ENCODE measurements at regions not wholly inside any gene's neighbourhood (a gene's known extent, or its start where the extent isn't known, plus 50 kb on each side); places are given as distances from the start of the nearest gene placed in this dataset.

DNA sequence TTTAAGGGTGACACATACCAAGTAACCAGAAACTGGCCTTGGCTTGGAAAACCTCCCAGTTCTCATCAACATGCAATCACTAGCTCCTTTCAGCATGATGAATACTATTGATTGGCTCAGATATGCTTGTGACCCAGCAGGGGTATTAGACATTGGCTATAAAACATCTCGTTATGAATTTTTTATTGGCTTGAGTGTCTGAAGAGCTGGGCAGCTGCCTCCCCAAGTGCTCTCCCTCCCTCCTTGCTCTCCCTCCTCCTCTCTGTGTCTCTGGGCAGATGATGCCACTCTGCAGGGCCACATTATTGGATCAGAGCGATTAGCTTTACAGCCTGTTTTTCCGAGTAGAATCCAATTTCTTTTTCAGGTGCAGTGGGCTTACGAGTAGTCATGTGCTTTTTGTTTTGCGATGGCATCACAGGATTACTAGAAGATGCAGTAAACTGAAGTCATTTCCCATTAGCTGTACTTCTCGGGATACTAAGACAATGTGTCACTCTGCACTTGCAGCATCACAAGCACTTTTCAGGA is 79.3 kb upstream of the ATF3 start:
- DNase-seq (ENCODE audit: insufficient read length) (no peak), FAIRE-seq (no peak)
- no peak for TF ChIP-seq POLR2AphosphoS5 (IDR thresholded peaks at IDR 0.05; ENCODE audit: low read depth, low read length)
- TF ChIP-seq TAF1 (IDR thresholded peaks at IDR 0.05; ENCODE audit: borderline replicate concordance, low read depth, low read length) = no peak
- TF ChIP-seq POLR2A (IDR thresholded peaks at IDR 0.05; ENCODE audit: low read depth, low read length) = no peak

DNA sequence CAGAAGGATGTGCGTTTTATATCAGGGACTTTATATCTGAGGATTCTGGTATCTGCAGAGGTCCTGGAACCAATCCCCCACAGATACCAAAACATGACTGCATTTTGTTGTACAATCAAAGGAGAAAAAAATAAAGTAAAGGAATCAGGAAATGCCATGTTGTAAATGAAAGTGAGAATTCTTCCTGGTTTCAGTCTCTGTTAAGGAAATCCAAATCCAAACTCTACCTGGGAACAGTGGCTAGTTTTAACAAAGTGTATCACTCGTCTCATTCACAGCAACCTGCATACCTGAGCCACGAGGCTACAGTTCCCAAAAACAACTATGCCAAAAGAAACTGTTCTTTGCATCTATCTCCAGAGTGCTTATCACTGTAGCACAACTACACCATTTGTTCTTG is 77.3 kb upstream of the ATF3 start:
- FAIRE-seq (no peak), DNase-seq (ENCODE audit: insufficient read length) (no peak)
- TF ChIP-seq POLR2A (IDR thresholded peaks at IDR 0.05; ENCODE audit: low read depth, low read length) (no peak), POLR2AphosphoS5 (IDR thresholded peaks at IDR 0.05; ENCODE audit: low read depth, low read length) (no peak), TAF1 (IDR thresholded peaks at IDR 0.05; ENCODE audit: borderline replicate concordance, low read depth, low read length) (no peak)

DNA sequence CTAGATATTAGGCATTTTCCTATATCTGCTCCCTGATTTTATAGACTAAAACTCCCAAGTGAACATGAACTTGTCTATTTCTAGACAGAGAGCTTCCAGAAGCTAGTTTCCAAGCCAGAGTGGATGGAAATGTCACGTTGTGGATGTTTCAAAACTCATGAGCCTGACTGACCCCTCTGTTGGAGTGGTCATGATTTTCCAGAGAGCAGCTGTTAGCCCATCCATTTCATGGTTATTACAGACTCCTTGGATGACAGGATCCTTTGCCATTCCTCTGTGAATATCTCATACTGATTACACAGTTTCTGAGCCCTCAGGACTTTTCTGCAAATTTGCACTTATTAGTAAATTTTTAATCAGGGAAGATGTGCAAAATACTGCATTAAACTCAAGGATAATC is 76.8 kb upstream of the ATF3 start:
- no peak for DNase-seq (ENCODE audit: insufficient read length)
- FAIRE-seq = no peak
- no peak for TF ChIP-seq TAF1 (IDR thresholded peaks at IDR 0.05; ENCODE audit: borderline replicate concordance, low read depth, low read length)
- no peak for TF ChIP-seq POLR2AphosphoS5 (IDR thresholded peaks at IDR 0.05; ENCODE audit: low read depth, low read length)
- TF ChIP-seq POLR2A (IDR thresholded peaks at IDR 0.05; ENCODE audit: low read depth, low read length) = no peak

GRCh38 chr1:212532469-212533147 is 76.0 kb upstream of the ATF3 start:
- TF ChIP-seq POLR2AphosphoS5 (IDR thresholded peaks at IDR 0.05; ENCODE audit: low read depth, low read length) = no peak
- TF ChIP-seq POLR2A (IDR thresholded peaks at IDR 0.05; ENCODE audit: low read depth, low read length) = no peak
- no peak for TF ChIP-seq TAF1 (IDR thresholded peaks at IDR 0.05; ENCODE audit: borderline replicate concordance, low read depth, low read length)
- DNase-seq (ENCODE audit: insufficient read length) (no peak), FAIRE-seq (peak; percentile 30)

GRCh38 chr1:212533148-212533517 is 75.4 kb upstream of the ATF3 start:
- FAIRE-seq = no peak
- DNase-seq (ENCODE audit: insufficient read length) = no peak
- TF ChIP-seq TAF1 (IDR thresholded peaks at IDR 0.05; ENCODE audit: borderline replicate concordance, low read depth, low read length) (no peak), POLR2AphosphoS5 (IDR thresholded peaks at IDR 0.05; ENCODE audit: low read depth, low read length) (no peak), POLR2A (IDR thresholded peaks at IDR 0.05; ENCODE audit: low read depth, low read length) (no peak)

GRCh38 chr1:212536586-212536985 is 72.0 kb upstream of the ATF3 start:
- TF ChIP-seq POLR2AphosphoS5 (IDR thresholded peaks at IDR 0.05; ENCODE audit: low read depth, low read length) (no peak), POLR2A (IDR thresholded peaks at IDR 0.05; ENCODE audit: low read depth, low read length) (no peak), TAF1 (IDR thresholded peaks at IDR 0.05; ENCODE audit: borderline replicate concordance, low read depth, low read length) (no peak)
- no peak for FAIRE-seq
- no peak for DNase-seq (ENCODE audit: insufficient read length)

GRCh38 chr1:212537610-212538009 is 71.0 kb upstream of the ATF3 start:
- TF ChIP-seq POLR2AphosphoS5 (IDR thresholded peaks at IDR 0.05; ENCODE audit: low read depth, low read length) (no peak), TAF1 (IDR thresholded peaks at IDR 0.05; ENCODE audit: borderline replicate concordance, low read depth, low read length) (no peak), POLR2A (IDR thresholded peaks at IDR 0.05; ENCODE audit: low read depth, low read length) (no peak)
- DNase-seq (ENCODE audit: insufficient read length) (no peak), FAIRE-seq (no peak)

DNA sequence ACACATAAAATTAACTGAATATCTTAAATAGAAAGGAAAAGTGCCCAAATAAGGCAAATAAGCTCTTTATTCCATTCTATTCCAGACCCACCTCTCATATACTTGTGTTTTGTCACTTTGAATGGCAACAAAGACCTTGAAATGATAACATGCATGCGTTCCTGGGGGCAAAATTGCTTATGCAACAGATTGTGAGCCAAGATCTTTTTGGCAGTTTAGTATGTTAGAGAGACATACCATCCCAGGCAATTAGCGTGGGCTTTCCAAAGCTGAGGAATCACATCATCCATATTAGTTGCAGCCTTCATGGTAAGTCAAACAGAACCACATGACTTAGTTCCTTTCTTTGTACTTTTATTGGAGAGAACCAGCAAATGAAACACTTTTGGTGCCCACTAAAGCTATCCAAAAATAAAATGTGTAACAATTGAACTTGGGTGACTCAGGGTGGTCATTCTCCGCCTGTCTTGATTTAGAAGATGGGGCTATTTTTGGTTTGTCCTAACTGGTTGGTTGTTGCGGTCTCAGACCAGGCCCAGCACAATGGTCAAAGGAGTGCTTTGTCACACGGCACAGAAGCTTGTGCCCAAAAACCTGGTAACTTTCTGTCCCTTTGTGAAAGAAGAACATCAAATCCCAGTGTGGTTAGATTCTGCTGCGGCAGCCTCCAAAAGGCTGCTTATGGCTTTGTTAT is 68.7 kb upstream of the ATF3 start:
- TF ChIP-seq POLR2A (IDR thresholded peaks at IDR 0.05; ENCODE audit: low read depth, low read length) (no peak), POLR2AphosphoS5 (IDR thresholded peaks at IDR 0.05; ENCODE audit: low read depth, low read length) (no peak), TAF1 (IDR thresholded peaks at IDR 0.05; ENCODE audit: borderline replicate concordance, low read depth, low read length) (no peak)
- DNase-seq (ENCODE audit: insufficient read length) (no peak), FAIRE-seq (no peak)

DNA sequence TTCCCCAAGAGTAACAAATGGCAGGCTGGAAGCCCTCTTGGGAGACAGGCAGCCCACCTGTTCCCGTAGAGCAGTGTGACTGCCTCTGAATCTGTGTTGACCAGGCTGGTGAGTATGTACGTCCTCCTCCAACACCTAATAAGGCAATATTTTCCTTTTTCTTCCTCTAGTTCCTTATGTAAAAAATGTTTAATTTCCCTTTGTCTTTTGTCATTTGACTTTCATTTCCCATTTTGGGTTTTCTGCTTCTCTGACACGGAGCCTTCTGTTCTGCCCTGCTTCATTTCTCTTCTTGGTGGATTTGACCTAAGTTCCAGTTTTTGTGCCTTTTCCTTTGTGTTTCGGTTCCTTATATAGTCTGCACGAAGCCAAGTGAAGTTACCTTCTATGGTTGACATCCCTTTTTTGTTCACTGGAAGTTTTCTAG is 65.8 kb upstream of the ATF3 start:
- FAIRE-seq (no peak), DNase-seq (ENCODE audit: insufficient read length) (no peak)
- no peak for TF ChIP-seq POLR2AphosphoS5 (IDR thresholded peaks at IDR 0.05; ENCODE audit: low read depth, low read length)
- no peak for TF ChIP-seq POLR2A (IDR thresholded peaks at IDR 0.05; ENCODE audit: low read depth, low read length)
- no peak for TF ChIP-seq TAF1 (IDR thresholded peaks at IDR 0.05; ENCODE audit: borderline replicate concordance, low read depth, low read length)

GRCh38 chr1:212544110-212544509 is 64.5 kb upstream of the ATF3 start:
- DNase-seq (ENCODE audit: insufficient read length) = no peak
- no peak for FAIRE-seq
- TF ChIP-seq TAF1 (IDR thresholded peaks at IDR 0.05; ENCODE audit: borderline replicate concordance, low read depth, low read length) (no peak), POLR2AphosphoS5 (IDR thresholded peaks at IDR 0.05; ENCODE audit: low read depth, low read length) (no peak), POLR2A (IDR thresholded peaks at IDR 0.05; ENCODE audit: low read depth, low read length) (no peak)

GRCh38 chr1:212545941-212546635 is 62.5 kb upstream of the ATF3 start:
- DNase-seq (ENCODE audit: insufficient read length) (no peak), FAIRE-seq (no peak)
- TF ChIP-seq TAF1 (IDR thresholded peaks at IDR 0.05; ENCODE audit: borderline replicate concordance, low read depth, low read length) (no peak), POLR2AphosphoS5 (IDR thresholded peaks at IDR 0.05; ENCODE audit: low read depth, low read length) (no peak), POLR2A (IDR thresholded peaks at IDR 0.05; ENCODE audit: low read depth, low read length) (no peak)
